HCT116 (cell line): ENCODE measurements at regions not wholly inside any gene's neighbourhood (a gene's known extent, or its start where the extent isn't known, plus 50 kb on each side); places are given as distances from the start of the nearest gene placed in this dataset.

Experiments used
- ATAC-seq: fragments of 200-7000 bp; cut with Tn5 transposase; 2 replicates; pipeline ENCODE4 v1.9.1; 2020; ENCODE audit warnings: mild to moderate bottlenecking, moderate library complexity
- BruUV-seq: library from RNA; stranded (reverse); fragments of 400-500 nt; replicated peaks from 2 replicates; lab custom pipeline; 2021; lab: Mats Ljungman, UMichigan
- CTCF ChIA-PET: fragments of 300-600 bp; sonication (Branson Sonifier 250); formaldehyde crosslinking; loops from one replicate; lab custom pipeline; 2021; ENCODE audit warnings: antibody characterized with exemption; lab: Charles Lee
- POLR2A ChIA-PET: fragments of 300-600, 350-600 bp; sonication (Branson Sonifier 250); formaldehyde crosslinking; loops from one replicate; lab custom pipeline; 2021; ENCODE audit warnings: antibody characterized with exemption; lab: Charles Lee
- RAD21 ChIA-PET, 2 experiments: fragments of 300-600 bp; sonication (Branson Sonifier 250); formaldehyde crosslinking; loops; one replicate each; lab custom pipeline; 2023; ENCODE audit warnings: low total read pairs in 2 of 2; ENCODE audit not compliant: uncharacterized antibody in 2 of 2, unreplicated experiment in 2 of 2, low non-redundant PET in 1 of 2; lab: Charles Lee
- DNase-seq: peaks from one replicate; pipeline ENCODE4 v3.0.0-alpha.2; 2010; ENCODE audit warnings: low read depth, low spot score
- H2AFZ ChIP-seq: fragments of 200-600 bp; shearing (Covaris generic), sonication (generic); 2 replicates; pipeline ENCODE4 v1.6.1; 2017; ENCODE audit warnings: low read depth, mixed run types, mixed read lengths, antibody characterized with exemption, low read length; ENCODE audit not compliant: poor library complexity, severe bottlenecking
- H3K27ac ChIP-seq: 2 replicates; pipeline ENCODE4 v1.5.1; 2012; ENCODE audit warnings: low read depth, low read length
- H3K27me3 ChIP-seq: fragments of 200-600 bp; sonication (generic); 2 replicates; pipeline ENCODE4 v1.6.1; 2016; ENCODE audit warnings: mixed run types, low read length, mixed read lengths; ENCODE audit not compliant: insufficient read depth
- H3K36me3 ChIP-seq, 2 experiments: fragments of 200-500 bp in 1 of 2; fragments of 200-600 bp in 1 of 2; sonication (Bioruptor generic) in 1 of 2; sonication (generic) in 1 of 2; 2 replicates each; pipeline versions ENCODE4 v1.5.1 to v1.6.1; 2014 to 2016; ENCODE audit warnings: low read length in 2 of 2, inconsistent platforms in 1 of 2, mixed read lengths in 1 of 2, mixed run types in 1 of 2; ENCODE audit not compliant: insufficient read depth in 2 of 2, control insufficient read depth in 1 of 2
- H3K4me1 ChIP-seq, 2 experiments: fragments of 200-600 bp in 1 of 2; sonication (generic) in 1 of 2; 2 replicates each; pipeline versions ENCODE4 v1.5.1 to v1.6.1; 2012 to 2017; ENCODE audit warnings: low read length in 2 of 2, inconsistent platforms in 1 of 2, mild to moderate bottlenecking in 1 of 2, mixed read lengths in 1 of 2, mixed run types in 1 of 2, moderate library complexity in 1 of 2; ENCODE audit not compliant: insufficient read depth in 2 of 2, control insufficient read depth in 1 of 2
- H3K4me2 ChIP-seq: fragments of 200-600 bp; sonication (generic); 2 replicates; pipeline ENCODE4 v1.6.1; 2017; ENCODE audit warnings: mixed run types, low read length, mixed read lengths
- H3K4me3 ChIP-seq, 2 experiments: fragments of 200-600 bp in 1 of 2; sonication (generic) in 1 of 2; replicated peaks in 1 of 2; 2 replicates each; pipeline ENCODE4 v1.5.1; 2011 to 2016; ENCODE audit warnings: low read length in 2 of 2, control low read depth in 1 of 2, low read depth in 1 of 2, mild to moderate bottlenecking in 1 of 2, mixed read lengths in 1 of 2, mixed run types in 1 of 2
- H3K79me2 ChIP-seq: fragments of 200-600 bp; sonication (generic); 2 replicates; pipeline ENCODE4 v1.6.1; 2017; ENCODE audit warnings: mild to moderate bottlenecking, mixed run types, low read length, moderate library complexity, mixed read lengths; ENCODE audit not compliant: insufficient read depth
- H3K9ac ChIP-seq: fragments of 200-600 bp; sonication (generic); 2 replicates; pipeline ENCODE4 v1.6.1; 2016; ENCODE audit warnings: low read length, mixed read lengths
- H3K9me2 ChIP-seq: fragments of 200-600 bp; sonication (generic), shearing (Covaris generic); 2 replicates; pipeline ENCODE4 v1.6.1; 2017; ENCODE audit warnings: mixed run types, mild to moderate bottlenecking, moderate library complexity; ENCODE audit not compliant: insufficient read depth
- H3K9me3 ChIP-seq, 2 experiments: fragments of 200-500 bp in 1 of 2; fragments of 200-600 bp in 1 of 2; sonication (Bioruptor generic) in 1 of 2; sonication (generic) in 1 of 2; 2 replicates each; pipeline ENCODE4 v1.6.1; 2014 to 2017; ENCODE audit warnings: low read length in 2 of 2, mixed read lengths in 2 of 2, inconsistent platforms in 1 of 2, low read depth in 1 of 2, mild to moderate bottlenecking in 1 of 2, mixed run types in 1 of 2, moderate library complexity in 1 of 2; ENCODE audit not compliant: control insufficient read depth in 1 of 2, insufficient read depth in 1 of 2
- H4K20me1 ChIP-seq: fragments of 200-600 bp; sonication (generic), shearing (Covaris generic); 2 replicates; pipeline ENCODE4 v1.6.1; 2017; ENCODE audit warnings: mixed run types, mild to moderate bottlenecking, moderate library complexity; ENCODE audit not compliant: insufficient read depth
- ATF3 ChIP-seq: IDR thresholded peaks from 2 replicates; pipeline ENCODE4 v1.6.1; 2012
- CBX3 ChIP-seq: IDR thresholded peaks from 2 replicates; pipeline ENCODE4 v1.6.1; 2012; ENCODE audit warnings: low read depth
- CTCF ChIP-seq, 3 experiments: fragments of 200-600 bp in 1 of 3; sonication (generic) in 1 of 3; IDR thresholded peaks in 2 of 3; conservative IDR thresholded peaks in 1 of 3; 2 replicates each; pipeline ENCODE4 v1.5.1; 2012 to 2017; ENCODE audit warnings: low read depth in 2 of 3, low read length in 2 of 3, antibody characterized with exemption in 1 of 3, borderline replicate concordance in 1 of 3, control low read depth in 1 of 3, mild to moderate bottlenecking in 1 of 3, mixed read lengths in 1 of 3, mixed run types in 1 of 3, moderate library complexity in 1 of 3; ENCODE audit not compliant: insufficient read depth in 1 of 3
- EGR1 ChIP-seq: IDR thresholded peaks from 2 replicates; pipeline ENCODE4 v1.6.1; 2012; ENCODE audit warnings: low read depth
- ELF1 ChIP-seq: IDR thresholded peaks from 2 replicates; pipeline ENCODE4 v1.6.1; 2012; ENCODE audit warnings: low read depth, borderline replicate concordance
- EZH2 ChIP-seq: fragments of 200-600 bp; sonication (generic); IDR thresholded peaks from 2 replicates; pipeline ENCODE4 v1.6.1; 2017; ENCODE audit warnings: antibody characterized with exemption, mixed run types
- JUND ChIP-seq: IDR thresholded peaks from 2 replicates; pipeline ENCODE4 v1.6.1; 2012
- MAX ChIP-seq: IDR thresholded peaks from 2 replicates; pipeline ENCODE4 v1.6.1; 2012
- POLR2A ChIP-seq: IDR thresholded peaks from 2 replicates; pipeline ENCODE4 v1.7.0; 2011; ENCODE audit warnings: borderline replicate concordance; ENCODE audit not compliant: insufficient read depth, insufficient read length; ENCODE audit errors: extremely low read depth
- POLR2AphosphoS5 ChIP-seq: IDR thresholded peaks from 2 replicates; pipeline ENCODE4 v1.6.1; 2011; ENCODE audit warnings: mild to moderate bottlenecking, low read depth, low read length, moderate library complexity
- SIN3A ChIP-seq: IDR thresholded peaks from 2 replicates; pipeline ENCODE4 v1.6.1; 2012; ENCODE audit warnings: low read depth
- SP1 ChIP-seq: IDR thresholded peaks from 2 replicates; pipeline ENCODE4 v1.6.1; 2012; ENCODE audit warnings: low read depth
- SRF ChIP-seq: IDR thresholded peaks from 2 replicates; pipeline ENCODE4 v1.6.1; 2012; ENCODE audit warnings: low read depth
- TCF7L2 ChIP-seq: IDR thresholded peaks from 2 replicates; pipeline ENCODE4 v1.7.0; 2011; ENCODE audit warnings: borderline replicate concordance, inconsistent platforms; ENCODE audit not compliant: insufficient read depth, insufficient read length; ENCODE audit errors: extremely low read depth
- YY1 ChIP-seq: IDR thresholded peaks from 2 replicates; pipeline ENCODE4 v1.6.1; 2011; ENCODE audit warnings: low read length, low read depth, moderate library complexity, mild to moderate bottlenecking; ENCODE audit not compliant: insufficient replicate concordance; ENCODE audit errors: extremely low read depth
- intact Hi-C: fragments of 100-400 bp; cut with micrococcal nuclease; formaldehyde crosslinking; loops from 2 replicates; pipeline ENCODE4 v1.10.0; 2022

GRCh38 chr7:113308399-113308798, 190.0 kb upstream of the SMIM30 start:
- CTCF ChIA-PET = no interaction called here
- no peaks in the 10 kb centered on the region for H3K4me1 ChIP-seq

More at GRCh38 chr7:113308399-113308798, 190.0 kb upstream of the SMIM30 start:
- H3K4me3 ChIP-seq = no peak overlapping the region
- BruUV-seq = no TSS peak
- DNase-seq = no peak
- 0 out of 2 replicates have a peak, but pooled peaks cover 8% of the 10 kb centered on the region for H3K9me2 ChIP-seq
- ATAC-seq = no peak
- H3K9ac ChIP-seq = no peak overlapping the region
- no peak overlapping the region for H3K4me2 ChIP-seq
- no peaks in the 10 kb centered on the region for H3K27me3 ChIP-seq
- H3K9me3 ChIP-seq = no peaks in the 10 kb centered on the region
- no peak overlapping the region for H2AFZ ChIP-seq
- H3K27ac ChIP-seq = no peak overlapping the region
- H3K79me2 ChIP-seq = no peaks in the 10 kb centered on the region
- no peaks in the 10 kb centered on the region for H3K36me3 ChIP-seq
- intact Hi-C loops = no loop called here
- no peaks in the 10 kb centered on the region for H4K20me1 ChIP-seq
- TF ChIP-seq JUND (no peak), EZH2 (no peak), ELF1 (no peak), MAX (no peak), POLR2A (no peak), SP1 (no peak), EGR1 (no peak), SRF (no peak), SIN3A (no peak), YY1 (no peak), CBX3 (no peak), TCF7L2 (no peak), ATF3 (no peak), POLR2AphosphoS5 (no peak), CTCF (IDR thresholded peaks at IDR 0.05 in 2 of 3, conservative IDR thresholded peaks at IDR 0.05 in 1 of 3; ENCODE audit: borderline replicate concordance in 1 of 3, insufficient read depth in 1 of 3, low read depth in 2 of 3, low read length in 2 of 3) (no peak)
- POLR2A ChIA-PET = no interaction called here
- RAD21 ChIA-PET = no interaction called here
